Astrocyte (in vitro differentiated cells and primary cell): ENCODE measurements at regions not wholly inside any gene's neighbourhood (a gene's known extent, or its start where the extent isn't known, plus 50 kb on each side); places are given as distances from the start of the nearest gene placed in this dataset.

Experiments used
- CTCF ChIP-seq: IDR thresholded peaks from 2 replicates; pipeline ENCODE4 v1.5.1; 2011; ENCODE audit warnings: low read depth, mild to moderate bottlenecking, inconsistent platforms, low read length, moderate library complexity; ENCODE audit not compliant: insufficient read depth
- EZH2 ChIP-seq: IDR thresholded peaks from 2 replicates; pipeline ENCODE4 v1.6.1; 2012; ENCODE audit warnings: mild to moderate bottlenecking, low read length, inconsistent platforms; ENCODE audit not compliant: insufficient read depth

GRCh38 chr6:145262771-145263170 lies 472.5 kb downstream of the EPM2A start:
- no peak for TF ChIP-seq CTCF
- no peak for TF ChIP-seq EZH2
